ENCODE measurements at regions not wholly inside any gene's neighbourhood (a gene's known extent, or its start where the extent isn't known, plus 50 kb on each side); places are given as distances from the start of the nearest gene placed in this dataset.
"Not testable (repeated sequence)": the region's sequence is repeated elsewhere in the genome, so short reads cannot be mapped to it uniquely, and the experiment has no call there.

DNA sequence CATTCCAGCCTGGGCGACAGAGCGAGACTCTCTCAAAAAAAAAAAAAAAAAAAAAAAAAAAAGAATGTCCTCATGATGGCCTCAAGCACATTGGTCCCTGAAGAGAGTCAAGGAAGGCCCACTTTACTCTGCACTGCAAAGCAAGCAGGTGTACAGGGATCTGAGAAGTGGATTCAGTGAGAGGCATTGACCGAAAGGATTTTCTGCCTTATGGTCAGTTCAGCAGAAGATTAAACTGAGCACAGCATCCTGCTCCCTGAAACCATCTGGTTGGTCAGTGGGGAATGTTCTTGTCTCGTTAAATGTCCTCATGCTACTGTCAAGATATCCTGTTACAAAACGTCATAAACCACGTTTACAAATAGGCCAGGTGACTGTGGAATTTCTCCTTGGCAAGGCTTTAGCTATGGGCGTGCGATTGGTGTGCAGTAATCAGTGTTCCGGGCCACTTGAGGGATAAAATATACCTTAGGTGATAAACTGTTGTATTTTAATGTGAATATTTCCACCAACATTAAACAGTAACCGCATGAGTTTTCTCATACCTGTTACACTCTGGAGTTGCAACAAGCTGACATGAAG lies 195.0 kb downstream of the ADRA2C start:
- TF ChIP-seq, protein P1, sequence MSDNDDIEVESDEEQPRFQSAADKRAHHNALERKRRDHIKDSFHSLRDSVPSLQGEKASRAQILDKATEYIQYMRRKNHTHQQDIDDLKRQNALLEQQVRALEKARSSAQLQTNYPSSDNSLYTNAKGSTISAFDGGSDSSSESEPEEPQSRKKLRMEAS (IDR thresholded peaks at IDR 0.05) = not testable (repeated sequence)
- TF ChIP-seq TEAD4 (IDR thresholded peaks at IDR 0.05) (peak; percentile 61; the same call in 1 of the 2 replicates), NFIC (IDR thresholded peaks at IDR 0.05) (peak; percentile 54)
- not testable (repeated sequence) for TF ChIP-seq EP300 (IDR thresholded peaks at IDR 0.05; ENCODE audit: borderline replicate concordance); CEBPB (IDR thresholded peaks at IDR 0.05); EGR1 (IDR thresholded peaks at IDR 0.05); FOXM1 (IDR thresholded peaks at IDR 0.05; ENCODE audit: borderline replicate concordance, low read depth); RAD21 (IDR thresholded peaks at IDR 0.05; ENCODE audit: low read depth); TCF12 (IDR thresholded peaks at IDR 0.05; ENCODE audit: low read depth)
- TF ChIP-seq, protein P2, sequence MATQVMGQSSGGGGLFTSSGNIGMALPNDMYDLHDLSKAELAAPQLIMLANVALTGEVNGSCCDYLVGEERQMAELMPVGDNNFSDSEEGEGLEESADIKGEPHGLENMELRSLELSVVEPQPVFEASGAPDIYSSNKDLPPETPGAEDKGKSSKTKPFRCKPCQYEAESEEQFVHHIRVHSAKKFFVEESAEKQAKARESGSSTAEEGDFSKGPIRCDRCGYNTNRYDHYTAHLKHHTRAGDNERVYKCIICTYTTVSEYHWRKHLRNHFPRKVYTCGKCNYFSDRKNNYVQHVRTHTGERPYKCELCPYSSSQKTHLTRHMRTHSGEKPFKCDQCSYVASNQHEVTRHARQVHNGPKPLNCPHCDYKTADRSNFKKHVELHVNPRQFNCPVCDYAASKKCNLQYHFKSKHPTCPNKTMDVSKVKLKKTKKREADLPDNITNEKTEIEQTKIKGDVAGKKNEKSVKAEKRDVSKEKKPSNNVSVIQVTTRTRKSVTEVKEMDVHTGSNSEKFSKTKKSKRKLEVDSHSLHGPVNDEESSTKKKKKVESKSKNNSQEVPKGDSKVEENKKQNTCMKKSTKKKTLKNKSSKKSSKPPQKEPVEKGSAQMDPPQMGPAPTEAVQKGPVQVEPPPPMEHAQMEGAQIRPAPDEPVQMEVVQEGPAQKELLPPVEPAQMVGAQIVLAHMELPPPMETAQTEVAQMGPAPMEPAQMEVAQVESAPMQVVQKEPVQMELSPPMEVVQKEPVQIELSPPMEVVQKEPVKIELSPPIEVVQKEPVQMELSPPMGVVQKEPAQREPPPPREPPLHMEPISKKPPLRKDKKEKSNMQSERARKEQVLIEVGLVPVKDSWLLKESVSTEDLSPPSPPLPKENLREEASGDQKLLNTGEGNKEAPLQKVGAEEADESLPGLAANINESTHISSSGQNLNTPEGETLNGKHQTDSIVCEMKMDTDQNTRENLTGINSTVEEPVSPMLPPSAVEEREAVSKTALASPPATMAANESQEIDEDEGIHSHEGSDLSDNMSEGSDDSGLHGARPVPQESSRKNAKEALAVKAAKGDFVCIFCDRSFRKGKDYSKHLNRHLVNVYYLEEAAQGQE (IDR thresholded peaks at IDR 0.05; ENCODE audit: low read depth) = not testable (repeated sequence)
